Fibroblast of villous mesenchyme (primary cell): ENCODE measurements at regions not wholly inside any gene's neighbourhood (a gene's known extent, or its start where the extent isn't known, plus 50 kb on each side); places are given as distances from the start of the nearest gene placed in this dataset.
A peak's percentile ranks its signal among the peaks of the same experiment; 100 is the strongest.

Experiments
- DNase-seq: peaks from one replicate; pipeline ENCODE4 v3.0.0-alpha.2; 2010; ENCODE audit warnings: low read depth
- H3K4me3 ChIP-seq: 2 replicates; pipeline ENCODE4 v1.5.1; 2011; ENCODE audit warnings: low read depth, mild to moderate bottlenecking, low read length
- TF ChIP-seq, protein P1 (sequence below): IDR thresholded peaks from 2 replicates; pipeline ENCODE4 v1.5.1; 2012; ENCODE audit warnings: low read depth, mild to moderate bottlenecking, low read length; ENCODE audit not compliant: insufficient read depth

DNA sequence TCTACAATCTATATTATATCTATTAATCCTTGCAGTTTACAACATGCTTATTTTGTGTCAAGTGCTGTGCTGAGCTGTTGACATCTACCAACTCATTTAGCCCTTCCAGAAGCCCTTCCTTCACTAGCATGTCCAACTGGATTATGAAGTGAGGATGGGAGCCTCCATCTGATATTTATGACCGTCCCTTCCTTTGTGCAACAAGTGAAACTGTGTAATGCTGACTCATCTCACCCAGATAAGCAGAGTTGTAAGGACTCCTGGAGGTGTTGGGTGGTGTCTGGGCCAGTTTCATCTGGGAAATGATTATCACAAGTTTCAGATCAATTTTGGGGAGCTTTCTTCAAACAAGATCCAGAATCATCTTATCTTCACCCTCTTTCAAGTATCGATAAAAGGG is 156.6 kb upstream of the ETAA1 start:
- DNase-seq: peak; percentile 76
- TF ChIP-seq, protein P1, sequence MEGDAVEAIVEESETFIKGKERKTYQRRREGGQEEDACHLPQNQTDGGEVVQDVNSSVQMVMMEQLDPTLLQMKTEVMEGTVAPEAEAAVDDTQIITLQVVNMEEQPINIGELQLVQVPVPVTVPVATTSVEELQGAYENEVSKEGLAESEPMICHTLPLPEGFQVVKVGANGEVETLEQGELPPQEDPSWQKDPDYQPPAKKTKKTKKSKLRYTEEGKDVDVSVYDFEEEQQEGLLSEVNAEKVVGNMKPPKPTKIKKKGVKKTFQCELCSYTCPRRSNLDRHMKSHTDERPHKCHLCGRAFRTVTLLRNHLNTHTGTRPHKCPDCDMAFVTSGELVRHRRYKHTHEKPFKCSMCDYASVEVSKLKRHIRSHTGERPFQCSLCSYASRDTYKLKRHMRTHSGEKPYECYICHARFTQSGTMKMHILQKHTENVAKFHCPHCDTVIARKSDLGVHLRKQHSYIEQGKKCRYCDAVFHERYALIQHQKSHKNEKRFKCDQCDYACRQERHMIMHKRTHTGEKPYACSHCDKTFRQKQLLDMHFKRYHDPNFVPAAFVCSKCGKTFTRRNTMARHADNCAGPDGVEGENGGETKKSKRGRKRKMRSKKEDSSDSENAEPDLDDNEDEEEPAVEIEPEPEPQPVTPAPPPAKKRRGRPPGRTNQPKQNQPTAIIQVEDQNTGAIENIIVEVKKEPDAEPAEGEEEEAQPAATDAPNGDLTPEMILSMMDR: no peak

DNA sequence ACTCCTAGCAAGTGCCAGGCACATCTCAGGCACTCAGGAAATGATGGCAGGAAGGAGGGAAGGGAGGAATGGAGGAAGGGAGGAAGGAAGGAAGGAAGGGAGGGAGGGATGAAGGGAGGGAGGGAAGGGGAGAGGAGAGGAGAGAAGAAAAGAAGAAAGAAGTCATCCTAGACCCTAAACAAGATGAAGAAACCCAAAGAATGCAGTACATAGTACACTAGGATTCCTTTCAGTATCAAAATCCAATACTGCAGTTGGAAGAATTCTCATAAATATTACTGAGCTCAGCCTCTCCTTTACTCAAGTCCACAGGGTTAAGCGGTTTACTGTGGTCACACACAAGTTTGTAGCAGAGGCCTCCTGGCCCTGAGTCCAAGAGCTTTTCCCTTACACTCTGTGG is 155.7 kb upstream of the ETAA1 start:
- DNase-seq: no peak
- TF ChIP-seq, protein P1: no peak
- H3K4me3 ChIP-seq: no peak overlapping the region

More for the DNA sequence above, 156.6 kb upstream of the ETAA1 start:
- no peak overlapping the region for H3K4me3 ChIP-seq

DNA sequence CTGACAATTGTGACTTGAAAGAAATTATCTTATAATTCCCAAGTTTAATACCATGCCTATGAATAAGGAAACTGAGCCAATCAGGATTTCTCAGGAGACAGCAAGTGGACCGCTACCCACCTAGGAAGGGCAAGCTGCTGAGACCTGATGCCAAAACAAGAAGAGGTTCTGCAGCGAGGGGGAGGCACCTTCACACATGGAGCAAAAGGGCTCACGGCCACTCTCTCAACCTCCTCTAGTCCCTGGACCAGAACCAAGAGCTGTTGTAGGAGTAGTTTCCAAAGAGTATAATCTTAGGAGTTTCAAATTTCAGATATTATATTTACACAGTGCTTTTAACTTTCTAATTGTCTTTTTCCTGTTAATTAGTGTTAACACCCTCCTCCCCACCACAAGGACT is 154.7 kb upstream of the ETAA1 start:
- TF ChIP-seq, protein P1: no peak
- no peak for DNase-seq
- H3K4me3 ChIP-seq: no peak overlapping the region

DNA sequence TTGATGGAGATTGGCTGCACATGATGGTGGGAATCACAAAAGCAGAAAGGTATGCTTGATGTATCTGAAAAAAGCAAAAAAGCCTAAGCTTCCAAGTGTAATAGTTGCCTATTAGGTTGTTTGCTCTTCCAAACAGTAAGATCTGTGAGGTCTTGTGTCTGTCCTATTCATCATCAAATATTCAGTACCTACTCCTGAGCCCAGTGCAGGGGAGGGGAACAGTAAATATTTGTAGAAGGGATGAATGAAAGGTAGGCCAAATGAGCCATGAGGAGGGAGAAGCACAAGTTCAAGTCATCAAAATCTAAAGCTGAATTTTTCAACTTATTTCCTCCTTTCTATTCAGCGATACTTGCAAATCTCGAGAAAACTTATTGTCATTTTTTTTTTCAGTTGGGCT is 153.2 kb upstream of the ETAA1 start:
- TF ChIP-seq, protein P1: no peak
- no peak for DNase-seq
- H3K4me3 ChIP-seq: no peak overlapping the region

DNA sequence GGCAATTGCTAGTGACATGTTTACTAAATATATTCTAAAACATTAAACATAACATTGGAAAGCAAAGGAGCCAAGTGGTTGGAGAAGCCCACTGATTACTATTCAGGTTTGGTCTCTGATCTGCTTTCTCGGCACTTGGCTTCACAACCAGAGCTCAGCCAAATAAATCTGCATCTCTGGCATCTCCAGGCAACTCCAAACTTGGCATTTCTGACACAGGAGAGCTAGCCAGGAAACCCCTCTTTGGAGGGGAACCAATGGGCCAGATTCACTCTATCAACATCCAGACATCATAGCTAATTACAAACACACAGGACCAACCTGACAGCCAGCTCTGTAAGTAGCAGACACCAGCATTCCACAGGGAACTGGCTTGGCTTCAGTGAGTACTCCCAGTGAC is 150.3 kb upstream of the ETAA1 start:
- TF ChIP-seq, protein P1: no peak
- no peak overlapping the region for H3K4me3 ChIP-seq
- no peak for DNase-seq

DNA sequence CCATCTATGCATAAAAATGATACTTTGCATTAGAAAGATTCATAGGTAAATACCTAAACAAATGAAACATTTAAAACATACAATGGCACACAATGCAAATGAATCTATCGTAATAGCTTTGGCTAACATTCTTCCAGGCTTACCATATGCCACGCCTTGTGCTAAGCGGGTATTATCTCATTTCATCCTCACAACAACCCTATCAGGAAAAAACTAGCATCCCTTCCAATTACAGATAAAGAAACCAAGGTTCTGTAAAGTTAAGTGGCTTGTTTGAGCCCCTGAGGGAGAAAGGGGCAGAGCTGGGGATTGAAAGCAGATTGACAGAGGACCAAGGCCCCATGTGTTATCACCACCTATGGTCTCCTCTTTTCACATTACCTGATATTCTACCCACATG is 145.4 kb upstream of the ETAA1 start:
- no peak for DNase-seq
- TF ChIP-seq, protein P1: no peak
- H3K4me3 ChIP-seq: no peak overlapping the region

DNA sequence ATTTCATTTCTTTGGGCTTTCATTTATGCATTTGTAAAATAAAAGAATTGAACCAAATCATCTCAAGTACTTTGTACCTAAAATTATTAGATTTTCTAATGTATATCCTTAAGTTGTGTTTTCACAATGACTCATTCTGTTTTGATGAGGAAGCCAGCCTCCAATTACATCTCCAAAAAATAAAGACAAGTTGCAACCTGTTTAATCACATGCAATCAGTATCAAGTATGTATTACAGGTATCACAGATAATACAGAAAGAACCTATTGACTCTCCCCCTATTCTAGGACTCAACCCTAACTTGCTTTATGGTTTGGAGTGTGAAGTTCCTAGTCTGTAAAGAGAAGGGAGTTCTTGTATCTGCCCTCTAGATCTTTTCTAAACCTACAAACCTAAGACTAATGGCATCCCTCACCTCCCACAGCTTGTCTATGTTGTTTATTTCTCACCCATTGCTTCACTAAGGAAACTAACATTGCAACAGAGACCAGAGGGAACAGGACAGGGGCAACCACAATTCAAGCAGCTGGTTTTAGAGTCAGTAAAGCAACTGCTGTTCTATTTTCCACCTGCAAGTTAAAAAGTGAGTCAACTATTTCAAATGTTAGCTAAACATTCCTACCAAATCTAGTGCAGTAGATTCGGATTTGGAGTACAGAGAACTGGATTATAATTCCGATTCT is 141.1 kb upstream of the ETAA1 start:
- TF ChIP-seq, protein P1: no peak
- H3K4me3 ChIP-seq: no peak overlapping the region
- peak; percentile 91 for DNase-seq
